Esophagus (tissue), 2 donors: ENCODE measurements at regions not wholly inside any gene's neighbourhood (a gene's known extent, or its start where the extent isn't known, plus 50 kb on each side); places are given as distances from the start of the nearest gene placed in this dataset.

Source experiments
- H3K27ac ChIP-seq, 2 donors: one replicate each; pipeline ENCODE4 v1.5.1; 2013; ENCODE audit warnings: low read depth in 2 of 2, mild to moderate bottlenecking in 2 of 2, inconsistent platforms in 1 of 2, low read length in 1 of 2, moderate library complexity in 1 of 2
- H3K27me3 ChIP-seq, 2 donors: one replicate each; pipeline ENCODE4 v1.6.1; 2013; ENCODE audit warnings: low read length in 2 of 2, control low read depth in 1 of 2, mild to moderate bottlenecking in 1 of 2; ENCODE audit not compliant: insufficient read depth in 2 of 2, control insufficient read depth in 1 of 2
- H3K36me3 ChIP-seq, 2 donors: one replicate each; pipeline ENCODE4 v1.6.1; 2013; ENCODE audit warnings: low read length in 1 of 2; ENCODE audit not compliant: control insufficient read depth in 2 of 2, insufficient read depth in 2 of 2
- H3K4me1 ChIP-seq, 2 donors: one replicate each; pipeline ENCODE4 v1.6.1; 2013; ENCODE audit warnings: low read length in 1 of 2; ENCODE audit not compliant: control insufficient read depth in 2 of 2, insufficient read depth in 2 of 2
- H3K4me3 ChIP-seq, 2 donors: one replicate each; pipeline ENCODE4 v1.5.1; 2013; ENCODE audit warnings: low read length in 2 of 2, mild to moderate bottlenecking in 2 of 2, low read depth in 1 of 2, moderate library complexity in 1 of 2
- H3K9me3 ChIP-seq, 2 donors: one replicate each; pipeline ENCODE4 v1.6.1; 2013; ENCODE audit warnings: mild to moderate bottlenecking in 2 of 2, low read depth in 1 of 2, low read length in 1 of 2, moderate library complexity in 1 of 2; ENCODE audit not compliant: control insufficient read depth in 2 of 2, insufficient read depth in 1 of 2
- WGBS, 2 donors: extraction: QIAGEN DNeasy Blood & Tissue Kit; methylation state at CpG; one replicate each; pipeline ENCODE4 v1.1.7; 2013; 5-methylcytosine and 5-hydroxymethylcytosine counted together
- donor health status: healthy with polysubstance abuse.
- donor health status: Bipolar disorder and iron deficiency.

GRCh38 chr4:20091781-20092180 lies 159.9 kb upstream of the SLIT2 start:
- Histone ChIP-seq H3K4me1 (no peaks in the 10 kb centered on the region), H3K4me3 (no peak overlapping the region), H3K9me3 (peaks cover 0 to 1% of the 10 kb centered on the region in 2 donors), H3K36me3 (no peaks in the 10 kb centered on the region), H3K27ac (no peak overlapping the region), H3K27me3 (no peaks in the 10 kb centered on the region)
- WGBS, 2 donors: 33 to 39% methylated on average over 1 of the region's 1 CpG

- no peak overlapping the region for H3K4me3 ChIP-seq
- 87 to 88% methylated on average over 8 of the region's 8 CpGs for WGBS, 2 donors
Measured at GRCh38 chr4:20087522-20087911, 164.2 kb upstream of the SLIT2 start.

GRCh38 chr4:20086799-20087521 lies 164.7 kb upstream of the SLIT2 start:
- Histone ChIP-seq H3K9me3 (peaks cover 0 to 2% of the 10 kb centered on the region in 2 donors), H3K4me1 (no peaks in the 10 kb centered on the region), H3K27ac (no peak overlapping the region), H3K27me3 (no peaks in the 10 kb centered on the region), H3K4me3 (no peak overlapping the region), H3K36me3 (no peaks in the 10 kb centered on the region)
- WGBS, 2 donors: 74 to 90% methylated on average over 6 of the region's 6 CpGs

More at GRCh38 chr4:20087522-20087911, 164.2 kb upstream of the SLIT2 start:
- Histone ChIP-seq H3K27me3 (no peaks in the 10 kb centered on the region), H3K4me1 (no peaks in the 10 kb centered on the region), H3K27ac (no peak overlapping the region), H3K9me3 (peaks cover 0 to 2% of the 10 kb centered on the region in 2 donors), H3K36me3 (no peaks in the 10 kb centered on the region)

GRCh38 chr4:20086067-20086798 lies 165.5 kb upstream of the SLIT2 start:
- Histone ChIP-seq H3K36me3 (no peaks in the 10 kb centered on the region), H3K9me3 (peaks cover 0 to 2% of the 10 kb centered on the region in 2 donors), H3K27ac (no peak overlapping the region), H3K27me3 (no peaks in the 10 kb centered on the region), H3K4me1 (no peaks in the 10 kb centered on the region), H3K4me3 (no peak overlapping the region)
- 59 to 71% methylated on average over 6 of the region's 6 CpGs for WGBS, 2 donors

- 93% methylated on average over 1 of the region's 1 CpG for WGBS, 2 donors
- H3K4me1 ChIP-seq: no peaks in the 10 kb centered on the region
Measured at GRCh38 chr4:20085653-20086052, 166.1 kb upstream of the SLIT2 start.

GRCh38 chr4:20085156-20085555 lies 166.5 kb upstream of the SLIT2 start:
- no peak overlapping the region for H3K27ac ChIP-seq
- no peak overlapping the region for H3K4me3 ChIP-seq

More at GRCh38 chr4:20085653-20086052, 166.1 kb upstream of the SLIT2 start:
- Histone ChIP-seq H3K27me3 (no peaks in the 10 kb centered on the region), H3K9me3 (peaks cover 0 to 2% of the 10 kb centered on the region in 2 donors), H3K27ac (no peak overlapping the region), H3K4me3 (no peak overlapping the region), H3K36me3 (no peaks in the 10 kb centered on the region)

GRCh38 chr4:20084488-20084887 lies 167.2 kb upstream of the SLIT2 start:
- Histone ChIP-seq H3K4me3 (no peak overlapping the region), H3K4me1 (no peaks in the 10 kb centered on the region), H3K9me3 (peaks cover 0 to 2% of the 10 kb centered on the region in 2 donors), H3K36me3 (no peaks in the 10 kb centered on the region), H3K27me3 (no peaks in the 10 kb centered on the region), H3K27ac (no peak overlapping the region)

More at GRCh38 chr4:20085156-20085555, 166.5 kb upstream of the SLIT2 start:
- 80 to 88% methylated on average over 3 of the region's 3 CpGs for WGBS, 2 donors
- H3K9me3 ChIP-seq: peaks cover 0 to 2% of the 10 kb centered on the region in 2 donors
- no peaks in the 10 kb centered on the region for H3K27me3 ChIP-seq
- no peaks in the 10 kb centered on the region for H3K4me1 ChIP-seq
- no peaks in the 10 kb centered on the region for H3K36me3 ChIP-seq

- WGBS, 2 donors: 86 to 87% methylated on average over 5 of the region's 5 CpGs
- no peaks in the 10 kb centered on the region for H3K9me3 ChIP-seq
- H3K4me3 ChIP-seq: no peak overlapping the region
- no peaks in the 10 kb centered on the region for H3K27me3 ChIP-seq
- H3K36me3 ChIP-seq: no peaks in the 10 kb centered on the region
- no peaks in the 10 kb centered on the region for H3K4me1 ChIP-seq
- no peak overlapping the region for H3K27ac ChIP-seq
Measured at GRCh38 chr4:20078644-20079043, 173.1 kb upstream of the SLIT2 start.

GRCh38 chr4:20075248-20075871 lies 176.3 kb upstream of the SLIT2 start:
- H3K27ac ChIP-seq: no peak overlapping the region
- no peaks in the 10 kb centered on the region for H3K9me3 ChIP-seq
- H3K4me1 ChIP-seq: no peaks in the 10 kb centered on the region
- H3K4me3 ChIP-seq: no peak overlapping the region
- no peaks in the 10 kb centered on the region for H3K36me3 ChIP-seq
- no peaks in the 10 kb centered on the region for H3K27me3 ChIP-seq
